Esophagus squamous epithelium (tissue), 5 donors: ENCODE measurements at regions not wholly inside any gene's neighbourhood (a gene's known extent, or its start where the extent isn't known, plus 50 kb on each side); places are given as distances from the start of the nearest gene placed in this dataset.
A peak's percentile ranks its signal among the peaks of the same experiment; 100 is the strongest.

Source experiments
- DNase-seq: peaks from one replicate; lab custom pipeline; 2025; lab: John Stamatoyannopoulos, UW
- H3K27ac ChIP-seq, 4 donors: fragments of 200-600 bp; sonication (generic); one replicate each; pipeline ENCODE4 v1.5.1; 2016 to 2019; ENCODE audit warnings: mild to moderate bottlenecking in 1 of 4
- H3K27me3 ChIP-seq, 4 donors: fragments of 200-600 bp; sonication (generic); 1 replicate in 3 of 4; 2 replicates in 1 of 4; pipeline versions ENCODE4 v1.5.1 to v1.6.0; 2017 to 2021; ENCODE audit warnings: antibody characterized with exemption in 1 of 4
- H3K36me3 ChIP-seq, 3 donors: fragments of 200-600 bp; sonication (generic); one replicate each; pipeline ENCODE4 v1.5.1; 2016 to 2019
- H3K4me1 ChIP-seq, 3 donors: fragments of 200-600 bp; sonication (generic); one replicate each; pipeline ENCODE4 v1.5.1; 2017 to 2019
- H3K4me3 ChIP-seq, 4 donors: fragments of 200-600 bp; sonication (generic); 1 replicate in 3 of 4; 2 replicates in 1 of 4; pipeline ENCODE4 v1.5.1; 2016 to 2019; ENCODE audit warnings: mild to moderate bottlenecking in 2 of 4, moderate library complexity in 1 of 4
- H3K9me3 ChIP-seq, 3 donors: fragments of 200-600 bp; sonication (generic); one replicate each; pipeline ENCODE4 v1.5.1; 2016 to 2019
- CTCF ChIP-seq, 6 experiments: fragments of 450-650 bp in 4 of 6; fragments of 200-600 bp in 2 of 6; sonication (generic) in 2 of 6; IDR thresholded peaks; one replicate each; pipeline ENCODE4 v1.5.1; 2016 to 2019; ENCODE audit warnings: antibody characterized with exemption in 6 of 6, mild to moderate bottlenecking in 4 of 6, moderate library complexity in 4 of 6
- POLR2A ChIP-seq, 4 donors: fragments of 450-650 bp; IDR thresholded peaks; one replicate each; pipeline ENCODE4 v1.6.1; 2017; ENCODE audit warnings: antibody characterized with exemption in 4 of 4, mild to moderate bottlenecking in 4 of 4, moderate library complexity in 3 of 4
- WGBS, 2 donors: methylation state at CpG; one replicate each; pipeline ENCODE4 v1.1.5; 2018; 5-methylcytosine and 5-hydroxymethylcytosine counted together
- intact Hi-C: fragments of 100-400 bp; cut with DNase I; formaldehyde crosslinking; loops from one replicate; pipeline ENCODE4 v1.15.0; 2022
- donor health status: DM: yes; HTN: yes; CAD: no.

GRCh38 chr13:59492030-59492636 is 671.6 kb downstream of the DIAPH3 start:
- Histone ChIP-seq H3K36me3 (no peaks in the 10 kb centered on the region), H3K27me3 (no peaks in the 10 kb centered on the region), H3K4me1 (peaks cover 0 to 19% (median 0%) of the 10 kb centered on the region in 3 donors), H3K4me3 (no peak overlapping the region), H3K27ac (no peak overlapping the region), H3K9me3 (no peaks in the 10 kb centered on the region)
- intact Hi-C loops: no loop called here
- no peak for DNase-seq
- 39 to 67% methylated on average over 2 of the region's 2 CpGs for WGBS, 2 donors
- TF ChIP-seq POLR2A (IDR thresholded peaks at IDR 0.05): no peak
- TF ChIP-seq CTCF (IDR thresholded peaks at IDR 0.05): no peak

- intact Hi-C loops: no loop called here
- no peak overlapping the region for H3K4me3 ChIP-seq
- H3K27me3 ChIP-seq: no peaks in the 10 kb centered on the region
- TF ChIP-seq POLR2A (IDR thresholded peaks at IDR 0.05) (no peak), CTCF (IDR thresholded peaks at IDR 0.05) (no peak)
- WGBS, 2 donors: 83 to 100% methylated on average over 1 of the region's 1 CpG
- H3K4me1 ChIP-seq: peaks cover 0 to 19% (median 0%) of the 10 kb centered on the region in 3 donors
- H3K9me3 ChIP-seq: no peaks in the 10 kb centered on the region
- H3K27ac ChIP-seq: no peak overlapping the region
- no peak for DNase-seq
- no peaks in the 10 kb centered on the region for H3K36me3 ChIP-seq
Observed at GRCh38 chr13:59493436-59493965, 670.2 kb downstream of the DIAPH3 start.

- intact Hi-C loops: no loop called here
- H3K9me3 ChIP-seq: no peaks in the 10 kb centered on the region
- peak overlapping the region in 1 of 4 donors; percentile 36 for H3K27ac ChIP-seq
- H3K27me3 ChIP-seq: no peaks in the 10 kb centered on the region
- no peak overlapping the region for H3K4me3 ChIP-seq
- no peak for TF ChIP-seq CTCF (IDR thresholded peaks at IDR 0.05)
- no peak for TF ChIP-seq POLR2A (IDR thresholded peaks at IDR 0.05)
- H3K4me1 ChIP-seq: peaks cover 0 to 19% (median 0%) of the 10 kb centered on the region in 3 donors
- no peak for DNase-seq
- H3K36me3 ChIP-seq: no peaks in the 10 kb centered on the region
Observed at GRCh38 chr13:59494151-59494550, 669.6 kb downstream of the DIAPH3 start.

- peak overlapping the region in 1 of 4 donors; percentile 36 for H3K27ac ChIP-seq
- no peak overlapping the region for H3K4me3 ChIP-seq
- H3K4me1 ChIP-seq: peaks cover 0 to 19% (median 0%) of the 10 kb centered on the region in 3 donors
- DNase-seq: no peak
- H3K9me3 ChIP-seq: no peaks in the 10 kb centered on the region
- H3K36me3 ChIP-seq: no peaks in the 10 kb centered on the region
- H3K27me3 ChIP-seq: no peaks in the 10 kb centered on the region
- no peak for TF ChIP-seq CTCF (IDR thresholded peaks at IDR 0.05)
- TF ChIP-seq POLR2A (IDR thresholded peaks at IDR 0.05): no peak
- intact Hi-C loops: no loop called here
- WGBS, 2 donors: 29 to 42% methylated on average over 4 of the region's 4 CpGs
Observed at GRCh38 chr13:59494560-59494970, 669.2 kb downstream of the DIAPH3 start.

GRCh38 chr13:59495299-59495698 is 668.4 kb downstream of the DIAPH3 start:
- 73 to 90% methylated on average over 4 of the region's 4 CpGs for WGBS, 2 donors
- H3K4me3 ChIP-seq: no peak overlapping the region
- no peaks in the 10 kb centered on the region for H3K27me3 ChIP-seq
- no peaks in the 10 kb centered on the region for H3K9me3 ChIP-seq
- intact Hi-C loops: no loop called here
- no peak overlapping the region for H3K27ac ChIP-seq
- peaks cover 0 to 19% (median 0%) of the 10 kb centered on the region in 3 donors for H3K4me1 ChIP-seq
- H3K36me3 ChIP-seq: no peaks in the 10 kb centered on the region
- no peak for TF ChIP-seq CTCF (IDR thresholded peaks at IDR 0.05)
- no peak for TF ChIP-seq POLR2A (IDR thresholded peaks at IDR 0.05)
- DNase-seq: no peak
